Stomach smooth muscle (tissue), 2 donors: ENCODE measurements at regions not wholly inside any gene's neighbourhood (a gene's known extent, or its start where the extent isn't known, plus 50 kb on each side); places are given as distances from the start of the nearest gene placed in this dataset.

Source experiments
- H3K27ac ChIP-seq: one replicate; pipeline ENCODE4 v1.7.0; 2013; ENCODE audit warnings: mild to moderate bottlenecking, low read length, inconsistent platforms
- H3K27me3 ChIP-seq, 2 donors: one replicate each; pipeline ENCODE4 v1.7.0; 2013; ENCODE audit warnings: low read length in 2 of 2; ENCODE audit not compliant: insufficient read depth in 2 of 2, control insufficient read depth in 1 of 2
- H3K36me3 ChIP-seq, 2 donors: one replicate each; pipeline ENCODE4 v1.7.0; 2013; ENCODE audit warnings: low read length in 2 of 2; ENCODE audit not compliant: control insufficient read depth in 2 of 2, insufficient read depth in 2 of 2
- H3K4me1 ChIP-seq: one replicate; pipeline ENCODE4 v1.7.0; 2013; ENCODE audit warnings: low read length; ENCODE audit not compliant: control insufficient read depth, insufficient read depth
- H3K4me3 ChIP-seq, 2 donors: one replicate each; pipeline ENCODE4 v1.7.0; 2013; ENCODE audit warnings: low read length in 2 of 2
- H3K9ac ChIP-seq, 2 donors: one replicate each; pipeline ENCODE4 v1.7.0; 2013; ENCODE audit warnings: low read length in 2 of 2, mild to moderate bottlenecking in 1 of 2
- H3K9me3 ChIP-seq, 2 donors: one replicate each; pipeline ENCODE4 v1.7.0; 2013; ENCODE audit warnings: low read length in 2 of 2; ENCODE audit not compliant: control insufficient read depth in 2 of 2
- donor health status: healthy.
- donor health status: Pancreatic carcinoma.

- peaks cover 6 to 9% of the 10 kb centered on the region in 2 donors for H3K27me3 ChIP-seq
- H3K9me3 ChIP-seq = no peaks in the 10 kb centered on the region
- H3K27ac ChIP-seq = no peak overlapping the region
- no peak overlapping the region for H3K4me3 ChIP-seq
- H3K36me3 ChIP-seq = no peaks in the 10 kb centered on the region
- H3K4me1 ChIP-seq = no peaks in the 10 kb centered on the region
- no peak overlapping the region for H3K9ac ChIP-seq
Measured at GRCh38 chr17:34113089-34113488, 142.0 kb upstream of the CCL2 start.

- H3K9me3 ChIP-seq = peaks cover 0 to 3% of the 10 kb centered on the region in 2 donors
- H3K27me3 ChIP-seq = peaks cover 8% of the 10 kb centered on the region in 2 donors
- H3K27ac ChIP-seq = no peak overlapping the region
- no peak overlapping the region for H3K9ac ChIP-seq
- no peaks in the 10 kb centered on the region for H3K36me3 ChIP-seq
- no peaks in the 10 kb centered on the region for H3K4me1 ChIP-seq
- H3K4me3 ChIP-seq = no peak overlapping the region
Measured at GRCh38 chr17:34114174-34114573, 140.9 kb upstream of the CCL2 start.

GRCh38 chr17:34116306-34116705 is 138.8 kb upstream of the CCL2 start:
- H3K9me3 ChIP-seq = peaks cover 0 to 3% of the 10 kb centered on the region in 2 donors
- no peaks in the 10 kb centered on the region for H3K36me3 ChIP-seq
- H3K27me3 ChIP-seq = peaks cover 2 to 7% of the 10 kb centered on the region in 2 donors
- H3K27ac ChIP-seq = no peak overlapping the region
- H3K4me1 ChIP-seq = no peaks in the 10 kb centered on the region
- H3K4me3 ChIP-seq = no peak overlapping the region
- no peak overlapping the region for H3K9ac ChIP-seq

- Histone ChIP-seq H3K4me1 (no peaks in the 10 kb centered on the region), H3K9me3 (peaks cover 0 to 3% of the 10 kb centered on the region in 2 donors), H3K27me3 (peaks cover 5 to 7% of the 10 kb centered on the region in 2 donors), H3K9ac (no peak overlapping the region), H3K36me3 (no peaks in the 10 kb centered on the region), H3K27ac (no peak overlapping the region), H3K4me3 (no peak overlapping the region)
Measured at GRCh38 chr17:34117332-34117731, 137.8 kb upstream of the CCL2 start.

- H3K27me3 ChIP-seq = peaks cover 5 to 8% of the 10 kb centered on the region in 2 donors
- H3K9ac ChIP-seq = no peak overlapping the region
- no peaks in the 10 kb centered on the region for H3K36me3 ChIP-seq
- peaks cover 0 to 3% of the 10 kb centered on the region in 2 donors for H3K9me3 ChIP-seq
- H3K4me3 ChIP-seq = no peak overlapping the region
- no peak overlapping the region for H3K27ac ChIP-seq
- no peaks in the 10 kb centered on the region for H3K4me1 ChIP-seq
Measured at GRCh38 chr17:34117811-34118210, 137.3 kb upstream of the CCL2 start.

GRCh38 chr17:34118564-34118963 is 136.5 kb upstream of the CCL2 start:
- no peaks in the 10 kb centered on the region for H3K36me3 ChIP-seq
- H3K9me3 ChIP-seq = peaks cover 0 to 3% of the 10 kb centered on the region in 2 donors
- no peaks in the 10 kb centered on the region for H3K4me1 ChIP-seq
- peaks cover 5 to 10% of the 10 kb centered on the region in 2 donors for H3K27me3 ChIP-seq
- H3K4me3 ChIP-seq = no peak overlapping the region
- H3K9ac ChIP-seq = no peak overlapping the region
- no peak overlapping the region for H3K27ac ChIP-seq

GRCh38 chr17:34121311-34121710 is 133.8 kb upstream of the CCL2 start:
- H3K36me3 ChIP-seq = no peaks in the 10 kb centered on the region
- no peak overlapping the region for H3K27ac ChIP-seq
- H3K9ac ChIP-seq = no peak overlapping the region
- peaks cover 8 to 13% of the 10 kb centered on the region in 2 donors for H3K27me3 ChIP-seq
- H3K4me3 ChIP-seq = no peak overlapping the region
- no peaks in the 10 kb centered on the region for H3K4me1 ChIP-seq
- H3K9me3 ChIP-seq = peaks cover 0 to 3% of the 10 kb centered on the region in 2 donors

- H3K4me1 ChIP-seq = no peaks in the 10 kb centered on the region
- peaks cover 8 to 19% of the 10 kb centered on the region in 2 donors for H3K27me3 ChIP-seq
- H3K27ac ChIP-seq = no peak overlapping the region
- no peak overlapping the region for H3K4me3 ChIP-seq
- H3K9me3 ChIP-seq = peaks cover 0 to 3% of the 10 kb centered on the region in 2 donors
- no peak overlapping the region for H3K9ac ChIP-seq
- no peaks in the 10 kb centered on the region for H3K36me3 ChIP-seq
Measured at GRCh38 chr17:34122515-34122914, 132.6 kb upstream of the CCL2 start.

- no peak overlapping the region for H3K9ac ChIP-seq
- peaks cover 8 to 18% of the 10 kb centered on the region in 2 donors for H3K27me3 ChIP-seq
- no peaks in the 10 kb centered on the region for H3K36me3 ChIP-seq
- no peaks in the 10 kb centered on the region for H3K4me1 ChIP-seq
- H3K4me3 ChIP-seq = no peak overlapping the region
- H3K9me3 ChIP-seq = no peaks in the 10 kb centered on the region
- H3K27ac ChIP-seq = no peak overlapping the region
Measured at GRCh38 chr17:34125010-34125409, 130.1 kb upstream of the CCL2 start.

- Histone ChIP-seq H3K9ac (no peak overlapping the region), H3K9me3 (no peaks in the 10 kb centered on the region), H3K4me1 (no peaks in the 10 kb centered on the region), H3K36me3 (no peaks in the 10 kb centered on the region), H3K27me3 (peaks cover 8 to 16% of the 10 kb centered on the region in 2 donors), H3K4me3 (no peak overlapping the region), H3K27ac (no peak overlapping the region)
Measured at GRCh38 chr17:34125921-34126320, 129.2 kb upstream of the CCL2 start.

GRCh38 chr17:34126496-34126895 is 128.6 kb upstream of the CCL2 start:
- H3K9me3 ChIP-seq = no peaks in the 10 kb centered on the region
- H3K4me1 ChIP-seq = no peaks in the 10 kb centered on the region
- H3K27me3 ChIP-seq = peaks cover 4 to 14% of the 10 kb centered on the region in 2 donors

More at GRCh38 chr17:34126496-34126895, 128.6 kb upstream of the CCL2 start:
- Histone ChIP-seq H3K9ac (no peak overlapping the region), H3K27ac (no peak overlapping the region), H3K4me3 (no peak overlapping the region), H3K36me3 (no peaks in the 10 kb centered on the region)
